Omental fat pad (tissue), 3 donors: ENCODE measurements at regions not wholly inside any gene's neighbourhood (a gene's known extent, or its start where the extent isn't known, plus 50 kb on each side); places are given as distances from the start of the nearest gene placed in this dataset.
"Not testable (repeated sequence)": the region's sequence is repeated elsewhere in the genome, so short reads cannot be mapped to it uniquely, and the experiment has no call there.

ENCODE experiments used
- ATAC-seq: fragments of 150-250 bp; one replicate; pipeline ENCODE4 v1.9.1; 2016; ENCODE audit warnings: mild to moderate bottlenecking, moderate library complexity; ENCODE audit not compliant: low FRiP score
- DNase-seq: peaks from one replicate; pipeline ENCODE4 v3.0.0-alpha.2; 2019; ENCODE audit warnings: low spot score
- TF ChIP-seq, protein P1 (sequence below), 3 donors: fragments of 450-650 bp; IDR thresholded peaks; one replicate each; pipeline ENCODE4 v1.5.1; 2016 to 2017; ENCODE audit warnings: antibody characterized with exemption in 3 of 3, mild to moderate bottlenecking in 3 of 3, moderate library complexity in 2 of 3

DNA sequence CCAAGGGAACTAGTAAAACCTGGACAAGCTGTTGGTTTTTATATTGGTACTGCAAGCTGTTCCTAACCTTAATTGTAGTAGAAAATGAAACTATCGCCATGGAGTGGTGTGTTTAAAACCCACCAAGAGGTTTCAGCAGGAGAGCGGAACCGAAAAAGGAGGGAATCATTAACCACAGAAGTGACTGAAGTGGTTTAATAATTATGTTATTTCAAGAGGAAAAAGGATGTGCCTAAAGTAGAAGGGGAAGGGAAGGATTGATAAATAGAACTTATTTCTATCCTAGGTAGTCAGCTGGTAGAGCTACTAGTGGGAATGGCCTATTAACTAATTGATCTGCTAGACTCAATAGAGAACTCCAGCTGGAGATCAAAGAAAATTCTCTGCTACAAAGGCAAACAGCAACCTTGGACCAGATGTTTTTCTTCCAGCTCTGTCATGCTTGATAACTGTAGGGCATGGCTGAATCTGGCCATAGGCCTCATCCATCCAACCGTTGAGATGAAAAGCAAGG is 91.8 kb downstream of the BAMBI start:
- TF ChIP-seq, protein P1, sequence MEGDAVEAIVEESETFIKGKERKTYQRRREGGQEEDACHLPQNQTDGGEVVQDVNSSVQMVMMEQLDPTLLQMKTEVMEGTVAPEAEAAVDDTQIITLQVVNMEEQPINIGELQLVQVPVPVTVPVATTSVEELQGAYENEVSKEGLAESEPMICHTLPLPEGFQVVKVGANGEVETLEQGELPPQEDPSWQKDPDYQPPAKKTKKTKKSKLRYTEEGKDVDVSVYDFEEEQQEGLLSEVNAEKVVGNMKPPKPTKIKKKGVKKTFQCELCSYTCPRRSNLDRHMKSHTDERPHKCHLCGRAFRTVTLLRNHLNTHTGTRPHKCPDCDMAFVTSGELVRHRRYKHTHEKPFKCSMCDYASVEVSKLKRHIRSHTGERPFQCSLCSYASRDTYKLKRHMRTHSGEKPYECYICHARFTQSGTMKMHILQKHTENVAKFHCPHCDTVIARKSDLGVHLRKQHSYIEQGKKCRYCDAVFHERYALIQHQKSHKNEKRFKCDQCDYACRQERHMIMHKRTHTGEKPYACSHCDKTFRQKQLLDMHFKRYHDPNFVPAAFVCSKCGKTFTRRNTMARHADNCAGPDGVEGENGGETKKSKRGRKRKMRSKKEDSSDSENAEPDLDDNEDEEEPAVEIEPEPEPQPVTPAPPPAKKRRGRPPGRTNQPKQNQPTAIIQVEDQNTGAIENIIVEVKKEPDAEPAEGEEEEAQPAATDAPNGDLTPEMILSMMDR (IDR thresholded peaks at IDR 0.05), result no peak
- no peak for ATAC-seq

DNA sequence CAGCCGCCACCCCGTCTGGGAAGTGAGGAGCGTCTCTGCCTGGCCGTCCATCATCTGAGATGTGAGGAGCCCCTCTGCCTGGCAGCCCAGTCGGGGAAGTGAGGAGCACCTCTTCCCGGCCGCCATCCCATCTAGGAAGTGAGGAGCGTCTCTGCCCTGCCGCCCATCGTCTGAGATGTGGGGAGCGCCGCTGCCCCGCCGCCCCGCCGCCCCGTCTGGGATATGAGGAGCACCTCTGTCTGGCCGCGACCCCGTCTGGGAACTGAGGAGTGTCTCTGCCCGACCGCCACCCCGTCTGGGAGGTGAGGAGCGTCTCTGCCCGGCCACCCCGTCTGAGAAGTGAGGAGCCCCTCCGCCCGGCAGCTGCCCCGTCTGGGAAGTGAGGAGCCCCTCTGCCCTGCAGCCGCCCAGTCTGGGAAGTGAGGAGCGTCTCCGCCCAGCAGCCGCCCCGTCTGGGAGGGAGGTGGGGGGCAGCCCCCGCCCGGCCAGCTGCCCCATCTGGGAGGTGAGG is 94.3 kb downstream of the BAMBI start:
- DNase-seq, ATAC-seq: not testable (repeated sequence)

More for the DNA sequence above, 91.8 kb downstream of the BAMBI start:
- no peak for DNase-seq

DNA sequence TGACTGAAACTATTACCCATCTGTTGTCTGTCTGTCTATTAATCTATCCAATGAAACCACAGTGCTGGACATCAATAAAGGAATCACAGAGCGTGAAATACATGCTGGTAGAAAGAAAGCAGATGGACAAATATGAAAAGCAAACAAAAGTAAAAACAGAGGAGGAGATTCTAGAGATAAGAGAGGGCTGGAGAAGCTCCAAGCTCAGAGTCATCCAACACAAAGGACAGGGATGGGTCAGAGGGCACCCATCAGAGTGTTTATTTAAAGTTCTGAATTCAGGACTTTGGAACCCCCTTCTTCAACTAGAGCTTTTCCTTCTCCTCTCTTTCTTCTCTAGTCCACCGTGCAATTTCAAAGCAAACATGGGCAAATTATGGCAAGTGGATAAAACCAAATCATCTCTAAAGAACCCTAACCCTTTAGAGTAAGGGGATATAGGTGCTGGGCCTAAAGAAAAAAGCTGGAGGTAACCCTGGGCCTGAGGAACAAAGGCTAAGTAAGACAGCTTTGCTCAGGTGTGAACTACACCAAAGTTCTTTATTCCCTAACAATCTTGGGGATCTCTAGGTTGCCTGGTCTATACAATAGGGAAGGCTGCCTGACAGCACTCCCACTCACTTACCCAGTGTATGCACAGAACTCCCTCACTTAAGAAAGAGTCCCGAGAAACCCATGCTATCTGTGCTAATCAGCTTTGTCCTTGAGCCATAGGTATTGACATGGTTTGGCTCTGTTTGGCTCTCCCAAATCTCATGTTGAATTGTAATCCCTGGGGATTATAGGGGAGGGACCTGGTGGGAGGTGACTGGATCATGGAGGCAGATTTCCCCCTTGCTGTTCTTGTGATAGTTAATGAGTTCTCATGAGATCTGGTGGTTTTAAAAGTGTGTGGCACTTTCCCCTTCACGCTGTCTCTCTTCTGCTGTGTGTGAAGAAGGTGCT is 97.0 kb downstream of the BAMBI start:
- TF ChIP-seq, protein P1 (IDR thresholded peaks at IDR 0.05), result no peak
- no peak for DNase-seq
- no peak for ATAC-seq

DNA sequence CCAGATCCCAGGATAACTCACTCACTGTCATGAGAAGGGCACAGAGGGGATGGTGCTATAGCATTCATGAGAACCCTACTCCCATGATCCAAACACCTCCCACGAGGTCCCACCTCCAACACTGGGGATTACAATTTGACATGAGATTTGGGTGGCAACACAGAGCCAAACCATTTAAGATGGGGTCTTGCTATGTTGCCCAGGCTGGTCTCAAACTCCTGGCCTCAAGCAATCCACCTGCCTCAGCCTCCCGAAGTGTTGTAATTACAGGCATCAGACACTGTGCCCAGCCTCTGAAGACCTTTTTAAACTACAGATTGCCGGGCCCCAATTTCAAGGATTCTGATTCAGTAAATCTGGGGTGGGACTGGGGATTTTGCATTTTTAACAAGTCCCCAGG is 98.5 kb downstream of the BAMBI start:
- TF ChIP-seq, protein P1 (IDR thresholded peaks at IDR 0.05), result no peak
- no peak for DNase-seq
- ATAC-seq, result no peak

DNA sequence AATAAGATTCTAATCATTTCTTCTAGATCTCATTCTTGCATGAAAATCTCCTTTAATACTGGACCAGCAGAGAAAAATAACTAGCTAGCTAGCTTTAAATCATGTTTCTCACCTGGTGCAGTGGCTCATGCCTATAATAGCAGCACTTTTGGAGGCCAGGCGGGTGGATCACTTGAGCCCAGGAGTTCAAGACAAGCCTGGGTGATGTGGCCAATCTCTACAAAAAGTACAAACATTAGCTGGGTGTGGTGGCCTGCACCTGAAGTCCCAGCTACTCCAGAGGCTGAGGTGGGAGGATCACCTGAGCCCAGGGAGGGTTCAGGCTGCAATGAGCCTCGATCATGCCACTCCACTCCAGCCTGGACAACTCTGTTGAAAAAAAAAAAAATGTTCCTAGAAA is 99.2 kb downstream of the BAMBI start:
- no peak for ATAC-seq
- DNase-seq, result no peak
- TF ChIP-seq, protein P1 (IDR thresholded peaks at IDR 0.05), result no peak

DNA sequence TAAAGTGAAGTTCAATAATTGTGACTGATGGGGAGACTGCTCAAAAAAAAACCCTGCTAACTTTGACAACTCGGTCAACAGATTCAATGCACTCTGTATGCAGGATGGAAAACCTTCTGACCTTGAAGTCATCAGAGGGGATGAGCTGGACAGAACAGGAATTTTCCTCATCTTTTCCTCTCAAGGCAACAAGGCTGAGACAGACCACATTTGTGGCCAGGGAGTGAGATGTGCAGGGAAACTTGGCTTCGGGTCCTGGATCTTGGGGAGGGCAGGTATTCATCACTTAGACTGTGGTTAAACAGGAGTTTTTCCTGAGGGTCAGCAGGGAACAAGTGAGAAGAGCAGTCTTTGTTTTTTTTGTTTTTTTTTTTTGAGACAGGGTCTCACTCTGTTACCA is 100.6 kb downstream of the BAMBI start:
- no peak for DNase-seq
- no peak for ATAC-seq
- TF ChIP-seq, protein P1 (IDR thresholded peaks at IDR 0.05), result no peak

DNA sequence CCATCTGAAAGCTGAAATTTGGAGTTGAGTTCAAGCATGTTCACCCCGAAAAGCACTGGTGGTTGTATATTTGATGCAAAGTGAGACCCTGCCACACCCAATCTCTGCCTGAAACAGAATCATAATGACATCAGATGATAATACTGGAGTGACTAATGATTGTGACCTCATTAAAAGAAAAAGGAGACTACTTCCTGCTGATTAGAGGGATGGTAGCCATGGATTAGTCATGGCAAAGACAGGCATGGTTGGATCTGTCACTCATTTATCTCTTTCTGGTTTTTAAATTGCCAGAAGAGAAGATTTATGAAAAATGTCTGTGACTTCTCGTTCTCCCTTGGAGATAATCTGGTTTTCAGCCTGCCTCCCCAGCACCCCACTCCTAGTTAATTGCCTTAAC is 101.2 kb downstream of the BAMBI start:
- ATAC-seq (peak; percentile 64), DNase-seq (no peak)
- TF ChIP-seq, protein P1 (IDR thresholded peaks at IDR 0.05), result no peak
